H1 (cell line): ENCODE measurements at regions not wholly inside any gene's neighbourhood (a gene's known extent, or its start where the extent isn't known, plus 50 kb on each side); places are given as distances from the start of the nearest gene placed in this dataset.

Experiments
- BRCA1 ChIP-seq: IDR thresholded peaks from 2 replicates; pipeline ENCODE4 v1.6.1; 2012; ENCODE audit warnings: low read depth, low read length, improper control_type of control experiment
- CTCF ChIP-seq, 3 experiments: IDR thresholded peaks; 1 replicate in 2 of 3; 2 replicates in 1 of 3; pipeline versions ENCODE4 v1.5.1 to v1.6.1; 2011; ENCODE audit warnings: low read length in 3 of 3, mild to moderate bottlenecking in 3 of 3, inconsistent platforms in 2 of 3, low read depth in 1 of 3, moderate library complexity in 1 of 3; ENCODE audit not compliant: insufficient read depth in 1 of 3; ENCODE audit errors: control extremely low read depth in 1 of 3
- EP300 ChIP-seq, 2 experiments: IDR thresholded peaks; 1 replicate in 1 of 2; 2 replicates in 1 of 2; pipeline ENCODE4 v1.6.1; 2011 to 2012; ENCODE audit warnings: low read depth in 2 of 2, low read length in 2 of 2, mild to moderate bottlenecking in 2 of 2, borderline replicate concordance in 1 of 2, inconsistent platforms in 1 of 2, moderate library complexity in 1 of 2
- EZH2 ChIP-seq: fragments of 200-600 bp; sonication (generic); IDR thresholded peaks from 2 replicates; pipeline ENCODE4 v1.7.1; 2012; ENCODE audit warnings: low read depth, mild to moderate bottlenecking, moderate library complexity, low read length, inconsistent platforms; ENCODE audit not compliant: severe bottlenecking
- KDM4A ChIP-seq: IDR thresholded peaks from one replicate; pipeline ENCODE4 v1.7.1; 2012; ENCODE audit warnings: low read depth, mild to moderate bottlenecking, moderate library complexity, low read length, inconsistent platforms; ENCODE audit not compliant: severe bottlenecking
- SRF ChIP-seq: IDR thresholded peaks from 2 replicates; pipeline ENCODE4 v1.6.1; 2011; ENCODE audit warnings: mild to moderate bottlenecking, low read depth, low read length, moderate library complexity
- ZNF274 ChIP-seq: IDR thresholded peaks from 2 replicates; pipeline ENCODE4 v1.7.0; 2012; ENCODE audit warnings: low read length, borderline replicate concordance; ENCODE audit errors: extremely low read depth

- no peak for TF ChIP-seq SRF
- no peak for TF ChIP-seq BRCA1
- TF ChIP-seq CTCF (IDR thresholded peaks at IDR 0.05; ENCODE audit: control extremely low read depth in 1 of 3, insufficient read depth in 1 of 3, low read depth in 1 of 3, low read length in 3 of 3): no peak
- no peak for TF ChIP-seq ZNF274
- no peak for TF ChIP-seq EP300 (IDR thresholded peaks at IDR 0.05; ENCODE audit: borderline replicate concordance in 1 of 2, low read depth in 2 of 2, low read length in 2 of 2)
- TF ChIP-seq EZH2: no peak
- no peak for TF ChIP-seq KDM4A
These were observed 205.3 kb downstream of the MZT1 start for GRCh38 chr13:72521940-72522661.
